Chondrocyte (in vitro differentiated cells): ENCODE measurements at regions not wholly inside any gene's neighbourhood (a gene's known extent, or its start where the extent isn't known, plus 50 kb on each side); places are given as distances from the start of the nearest gene placed in this dataset.
"Not testable (repeated sequence)": the region's sequence is repeated elsewhere in the genome, so short reads cannot be mapped to it uniquely, and the experiment has no call there.

ENCODE experiments used
- DNase-seq: peaks from one replicate; pipeline ENCODE4 v3.0.0; 2021; ENCODE audit warnings: mixed read lengths, low spot score
- H3K27ac Mint-ChIP-seq: one replicate; pipeline ENCODE4 v1.8.0; 2021; ENCODE audit warnings: mild to moderate bottlenecking, moderate library complexity, mixed read lengths; ENCODE audit not compliant: unreplicated experiment
- H3K27me3 Mint-ChIP-seq: 2 replicates; pipeline ENCODE4 v1.8.0; 2021; ENCODE audit warnings: low read depth, mixed read lengths
- H3K36me3 Mint-ChIP-seq: 2 replicates; pipeline ENCODE4 v1.8.0; 2021; ENCODE audit warnings: low read depth, mixed read lengths
- H3K4me1 Mint-ChIP-seq: 2 replicates; pipeline ENCODE4 v1.8.0; 2021; ENCODE audit warnings: low read depth, mild to moderate bottlenecking, mixed read lengths
- H3K4me3 Mint-ChIP-seq: one replicate; pipeline ENCODE4 v1.8.0; 2021; ENCODE audit warnings: mild to moderate bottlenecking, moderate library complexity, mixed read lengths; ENCODE audit not compliant: unreplicated experiment
- H3K9me3 Mint-ChIP-seq: 2 replicates; pipeline ENCODE4 v1.8.0; 2021; ENCODE audit warnings: low read depth, mixed read lengths
- CTCF ChIP-seq: fragments of 200-600 bp; sonication (generic); IDR thresholded peaks from 2 replicates; pipeline ENCODE4 v1.5.0; 2021; ENCODE audit warnings: antibody characterized with exemption, mild to moderate bottlenecking, moderate library complexity

- Mint-ChIP-seq H3K36me3 (no peaks in the 10 kb centered on the region), H3K9me3 (no peaks in the 10 kb centered on the region), H3K4me3 (no peak overlapping the region), H3K27ac (no peak overlapping the region), H3K4me1 (no peaks in the 10 kb centered on the region), H3K27me3 (peaks cover 4% of the 10 kb centered on the region)
- no peak for TF ChIP-seq CTCF
- DNase-seq = no peak
Measured at GRCh38 chr7:152911226-152911560, 151.6 kb downstream of the ACTR3B start.

DNA sequence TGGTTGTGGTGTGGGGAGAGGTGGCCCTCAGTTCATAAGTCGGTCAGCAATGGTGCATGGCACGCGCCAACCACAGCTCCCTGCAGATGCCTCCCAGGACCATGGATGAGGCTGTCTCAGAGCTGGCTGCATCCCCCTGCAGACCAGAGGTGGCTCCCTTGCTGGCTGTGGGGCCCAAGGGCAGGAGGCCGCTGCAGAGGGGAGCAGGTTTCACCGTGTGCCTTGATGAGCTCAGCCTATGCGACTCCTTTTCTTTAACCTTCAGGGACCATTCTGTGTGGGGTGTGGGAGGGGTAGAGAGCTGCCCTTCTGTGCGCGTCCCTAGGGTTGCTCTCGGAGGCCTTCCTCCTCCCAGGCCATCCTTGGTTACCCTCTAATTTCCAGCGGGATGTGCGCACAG lies 152.4 kb downstream of the ACTR3B start:
- peaks cover 4% of the 10 kb centered on the region for H3K27me3 Mint-ChIP-seq
- H3K27ac Mint-ChIP-seq = no peak overlapping the region
- DNase-seq = no peak
- no peaks in the 10 kb centered on the region for H3K36me3 Mint-ChIP-seq
- TF ChIP-seq CTCF = no peak
- H3K4me3 Mint-ChIP-seq = no peak overlapping the region
- no peaks in the 10 kb centered on the region for H3K9me3 Mint-ChIP-seq
- no peaks in the 10 kb centered on the region for H3K4me1 Mint-ChIP-seq

GRCh38 chr7:152912511-152912910 lies 153.0 kb downstream of the ACTR3B start:
- Mint-ChIP-seq H3K36me3 (no peaks in the 10 kb centered on the region), H3K27ac (no peak overlapping the region), H3K4me3 (no peak overlapping the region), H3K9me3 (no peaks in the 10 kb centered on the region), H3K27me3 (peaks cover 4% of the 10 kb centered on the region), H3K4me1 (no peaks in the 10 kb centered on the region)
- DNase-seq = no peak
- no peak for TF ChIP-seq CTCF

- no peak for DNase-seq
- no peak overlapping the region for H3K27ac Mint-ChIP-seq
- no peak overlapping the region for H3K4me3 Mint-ChIP-seq
- H3K4me1 Mint-ChIP-seq = no peaks in the 10 kb centered on the region
- no peaks in the 10 kb centered on the region for H3K9me3 Mint-ChIP-seq
- no peak for TF ChIP-seq CTCF
- H3K36me3 Mint-ChIP-seq = no peaks in the 10 kb centered on the region
- peaks cover 4% of the 10 kb centered on the region for H3K27me3 Mint-ChIP-seq
Measured at GRCh38 chr7:152913492-152913891, 153.9 kb downstream of the ACTR3B start.

DNA sequence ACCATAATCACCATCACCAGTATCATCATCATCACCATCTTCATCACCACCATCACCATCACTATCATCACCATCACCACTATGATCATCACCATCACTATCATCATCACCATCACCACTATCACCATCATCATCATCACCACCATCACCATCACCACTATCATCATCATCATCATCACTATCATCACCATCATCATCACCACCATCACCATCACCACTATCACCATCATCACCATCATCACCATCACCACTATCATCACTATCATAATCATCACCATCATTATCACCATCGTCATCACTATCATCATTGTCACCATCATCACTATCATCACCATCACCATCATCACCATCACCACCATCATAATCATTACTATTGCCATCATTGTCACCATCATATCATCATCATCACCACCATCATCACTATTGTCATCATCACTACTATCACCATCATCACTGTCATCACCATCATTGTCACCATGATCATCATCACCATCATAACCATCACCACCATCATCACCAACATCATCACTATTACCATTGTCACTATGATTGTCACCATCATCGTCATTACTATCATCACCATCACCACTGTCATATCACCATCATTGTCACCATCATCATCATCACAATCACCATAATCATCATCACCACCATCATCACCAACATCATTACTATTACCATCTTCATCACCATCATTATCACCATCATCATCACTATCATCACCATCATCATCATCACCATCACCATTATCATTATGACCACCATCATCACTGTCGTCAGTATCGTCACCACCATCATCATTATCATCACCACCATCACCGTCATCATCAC lies 154.7 kb downstream of the ACTR3B start:
- no peak overlapping the region for H3K27ac Mint-ChIP-seq
- H3K4me1 Mint-ChIP-seq = no peaks in the 10 kb centered on the region
- no peak overlapping the region for H3K4me3 Mint-ChIP-seq
- TF ChIP-seq CTCF = no peak
- peaks cover 1% of the 10 kb centered on the region for H3K27me3 Mint-ChIP-seq
- H3K36me3 Mint-ChIP-seq = no peaks in the 10 kb centered on the region
- H3K9me3 Mint-ChIP-seq = no peaks in the 10 kb centered on the region
- DNase-seq = no peak

- H3K27me3 Mint-ChIP-seq, H3K4me1 Mint-ChIP-seq, H3K27ac Mint-ChIP-seq, H3K36me3 Mint-ChIP-seq, DNase-seq, H3K9me3 Mint-ChIP-seq, H3K4me3 Mint-ChIP-seq: not testable (repeated sequence)
Measured at GRCh38 chr7:152914845-152915102, 155.2 kb downstream of the ACTR3B start.
